Breast epithelium (tissue), 3 donors: ENCODE measurements at regions not wholly inside any gene's neighbourhood (a gene's known extent, or its start where the extent isn't known, plus 50 kb on each side); places are given as distances from the start of the nearest gene placed in this dataset.

Experiments used
- POLR2A ChIP-seq: fragments of 450-650 bp; IDR thresholded peaks from one replicate; pipeline ENCODE4 v1.6.1; 2016; ENCODE audit warnings: antibody characterized with exemption, mild to moderate bottlenecking, moderate library complexity
- POLR2AphosphoS5 ChIP-seq, 3 donors: sonication (generic); formaldehyde crosslinking; IDR thresholded peaks; one replicate each; pipeline ENCODE4 v1.6.1; 2017; ENCODE audit warnings: antibody characterized with exemption in 3 of 3
- TF ChIP-seq, protein P1 (sequence below), 3 donors: fragments of 450-650 bp; IDR thresholded peaks; one replicate each; pipeline ENCODE4 v1.5.1; 2016 to 2017; ENCODE audit warnings: antibody characterized with exemption in 3 of 3, mild to moderate bottlenecking in 3 of 3, moderate library complexity in 3 of 3

DNA sequence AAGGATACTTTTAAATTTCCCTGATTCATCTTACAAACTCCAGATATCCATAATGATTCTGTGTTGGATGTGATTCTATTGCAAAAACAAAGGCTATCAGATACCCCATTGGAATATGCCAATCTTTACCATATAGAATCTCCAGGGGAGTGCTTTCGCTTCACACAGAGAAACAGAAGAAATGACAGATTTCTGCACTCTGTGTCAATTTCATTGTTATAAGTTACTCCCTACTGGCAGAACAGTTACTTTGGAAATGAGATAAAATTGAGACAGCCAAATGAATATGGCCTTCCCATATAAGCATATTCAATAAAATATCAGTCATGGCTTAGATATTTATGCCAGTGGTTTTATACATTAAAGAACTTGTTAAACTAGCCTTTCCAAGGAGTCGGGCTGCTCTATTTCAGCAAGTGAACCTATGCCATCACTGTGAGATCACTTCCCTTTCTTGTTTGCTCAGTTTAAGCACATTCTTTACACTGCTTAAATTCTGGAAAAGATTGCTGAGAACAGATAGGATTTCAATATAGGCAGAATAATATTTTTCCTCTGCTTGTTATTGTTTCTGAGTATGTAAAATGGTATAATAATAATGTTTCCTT, 127.5 kb upstream of the ANXA10 start:
- TF ChIP-seq, protein P1, sequence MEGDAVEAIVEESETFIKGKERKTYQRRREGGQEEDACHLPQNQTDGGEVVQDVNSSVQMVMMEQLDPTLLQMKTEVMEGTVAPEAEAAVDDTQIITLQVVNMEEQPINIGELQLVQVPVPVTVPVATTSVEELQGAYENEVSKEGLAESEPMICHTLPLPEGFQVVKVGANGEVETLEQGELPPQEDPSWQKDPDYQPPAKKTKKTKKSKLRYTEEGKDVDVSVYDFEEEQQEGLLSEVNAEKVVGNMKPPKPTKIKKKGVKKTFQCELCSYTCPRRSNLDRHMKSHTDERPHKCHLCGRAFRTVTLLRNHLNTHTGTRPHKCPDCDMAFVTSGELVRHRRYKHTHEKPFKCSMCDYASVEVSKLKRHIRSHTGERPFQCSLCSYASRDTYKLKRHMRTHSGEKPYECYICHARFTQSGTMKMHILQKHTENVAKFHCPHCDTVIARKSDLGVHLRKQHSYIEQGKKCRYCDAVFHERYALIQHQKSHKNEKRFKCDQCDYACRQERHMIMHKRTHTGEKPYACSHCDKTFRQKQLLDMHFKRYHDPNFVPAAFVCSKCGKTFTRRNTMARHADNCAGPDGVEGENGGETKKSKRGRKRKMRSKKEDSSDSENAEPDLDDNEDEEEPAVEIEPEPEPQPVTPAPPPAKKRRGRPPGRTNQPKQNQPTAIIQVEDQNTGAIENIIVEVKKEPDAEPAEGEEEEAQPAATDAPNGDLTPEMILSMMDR (IDR thresholded peaks at IDR 0.05): no peak
- TF ChIP-seq POLR2A (no peak), POLR2AphosphoS5 (IDR thresholded peaks at IDR 0.05) (no peak)
